GM12891 (cell line): ENCODE measurements at regions not wholly inside any gene's neighbourhood (a gene's known extent, or its start where the extent isn't known, plus 50 kb on each side); places are given as distances from the start of the nearest gene placed in this dataset.

Experiments
- POLR2A ChIP-seq: IDR thresholded peaks from 2 replicates; pipeline ENCODE4 v1.6.1; 2011; ENCODE audit warnings: low read depth, low read length, control low read depth
- POLR2AphosphoS5 ChIP-seq: IDR thresholded peaks from 2 replicates; pipeline ENCODE4 v1.6.1; 2011; ENCODE audit warnings: low read depth, low read length, control low read depth
- POU2F2 ChIP-seq: IDR thresholded peaks from 2 replicates; pipeline ENCODE4 v1.6.1; 2011; ENCODE audit warnings: low read depth, mild to moderate bottlenecking, control low read depth, low read length, moderate library complexity
- SPI1 ChIP-seq: IDR thresholded peaks from 2 replicates; pipeline ENCODE4 v1.6.1; 2011; ENCODE audit warnings: low read depth, low read length, control low read depth
- TAF1 ChIP-seq: IDR thresholded peaks from 2 replicates; pipeline ENCODE4 v1.6.1; 2011; ENCODE audit warnings: low read depth, low read length, control low read depth

DNA sequence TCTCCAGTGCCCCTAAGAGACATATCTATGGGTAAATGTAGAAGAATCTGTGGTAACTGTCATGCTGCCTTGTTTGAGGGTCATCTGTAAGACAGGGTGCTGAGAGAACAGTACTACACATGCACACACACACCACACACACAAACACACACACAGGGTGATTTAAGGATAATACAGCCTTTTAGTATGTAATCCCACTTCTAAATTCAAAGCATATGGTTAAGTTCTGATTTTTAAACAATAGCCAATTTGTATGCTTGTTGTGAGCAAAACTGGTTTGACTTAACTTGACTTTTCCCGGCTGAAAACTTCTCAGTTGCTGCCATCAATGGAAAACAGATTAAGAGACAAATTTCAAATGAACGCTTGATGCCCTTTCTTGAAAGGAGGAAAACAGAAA, 241.8 kb downstream of the ADGRG6 start:
- no peak for TF ChIP-seq TAF1
- TF ChIP-seq POLR2A, result no peak
- no peak for TF ChIP-seq POLR2AphosphoS5
- TF ChIP-seq SPI1, result no peak
- no peak for TF ChIP-seq POU2F2
